SK-N-MC (cell line): ENCODE measurements at regions not wholly inside any gene's neighbourhood (a gene's known extent, or its start where the extent isn't known, plus 50 kb on each side); places are given as distances from the start of the nearest gene placed in this dataset.

Experiments used
- EZH2 ChIP-seq: fragments of 200-600 bp; sonication (generic); IDR thresholded peaks from one replicate; pipeline ENCODE4 v1.6.1; 2017; ENCODE audit warnings: antibody characterized with exemption
- FOXP2 ChIP-seq: optimal IDR thresholded peaks from 2 replicates; pipeline ENCODE3; 2011; ENCODE audit warnings: mild to moderate bottlenecking, moderate library complexity; ENCODE audit not compliant: insufficient read depth; ENCODE audit errors: extremely low read length, control extremely low read depth
- POLR2AphosphoS5 ChIP-seq: IDR thresholded peaks from 2 replicates; pipeline ENCODE4 v1.6.1; 2012; ENCODE audit warnings: mild to moderate bottlenecking, low read depth, low read length, borderline replicate concordance

- TF ChIP-seq FOXP2, result no peak
- TF ChIP-seq EZH2, result no peak
- no peak; the same call in 1 of the 2 replicates for TF ChIP-seq POLR2AphosphoS5
Measured at GRCh38 chr4:115781528-115782146, 668.2 kb upstream of the NDST4 start.
